ENCODE measurements at regions not wholly inside any gene's neighbourhood (a gene's known extent, or its start where the extent isn't known, plus 50 kb on each side); places are given as distances from the start of the nearest gene placed in this dataset.

GRCh38 chr5:152004095-152004494 is 79.4 kb upstream of the GLRA1 start:
- H4K20me1 ChIP-seq (ENCODE audit: insufficient read depth) = no peaks in the 10 kb centered on the region
- no peak overlapping the region for H3K4me3 ChIP-seq (replicated peaks in 1 of 2; ENCODE audit: low read depth in 1 of 2, low read length in 2 of 2)
- H3K9me3 ChIP-seq (ENCODE audit: control insufficient read depth in 1 of 2, insufficient read depth in 1 of 2, low read depth in 1 of 2, low read length in 2 of 2) = no peaks in the 10 kb centered on the region
- no peak overlapping the region for H3K27ac ChIP-seq (ENCODE audit: low read depth, low read length)
- TF ChIP-seq, protein P1, sequence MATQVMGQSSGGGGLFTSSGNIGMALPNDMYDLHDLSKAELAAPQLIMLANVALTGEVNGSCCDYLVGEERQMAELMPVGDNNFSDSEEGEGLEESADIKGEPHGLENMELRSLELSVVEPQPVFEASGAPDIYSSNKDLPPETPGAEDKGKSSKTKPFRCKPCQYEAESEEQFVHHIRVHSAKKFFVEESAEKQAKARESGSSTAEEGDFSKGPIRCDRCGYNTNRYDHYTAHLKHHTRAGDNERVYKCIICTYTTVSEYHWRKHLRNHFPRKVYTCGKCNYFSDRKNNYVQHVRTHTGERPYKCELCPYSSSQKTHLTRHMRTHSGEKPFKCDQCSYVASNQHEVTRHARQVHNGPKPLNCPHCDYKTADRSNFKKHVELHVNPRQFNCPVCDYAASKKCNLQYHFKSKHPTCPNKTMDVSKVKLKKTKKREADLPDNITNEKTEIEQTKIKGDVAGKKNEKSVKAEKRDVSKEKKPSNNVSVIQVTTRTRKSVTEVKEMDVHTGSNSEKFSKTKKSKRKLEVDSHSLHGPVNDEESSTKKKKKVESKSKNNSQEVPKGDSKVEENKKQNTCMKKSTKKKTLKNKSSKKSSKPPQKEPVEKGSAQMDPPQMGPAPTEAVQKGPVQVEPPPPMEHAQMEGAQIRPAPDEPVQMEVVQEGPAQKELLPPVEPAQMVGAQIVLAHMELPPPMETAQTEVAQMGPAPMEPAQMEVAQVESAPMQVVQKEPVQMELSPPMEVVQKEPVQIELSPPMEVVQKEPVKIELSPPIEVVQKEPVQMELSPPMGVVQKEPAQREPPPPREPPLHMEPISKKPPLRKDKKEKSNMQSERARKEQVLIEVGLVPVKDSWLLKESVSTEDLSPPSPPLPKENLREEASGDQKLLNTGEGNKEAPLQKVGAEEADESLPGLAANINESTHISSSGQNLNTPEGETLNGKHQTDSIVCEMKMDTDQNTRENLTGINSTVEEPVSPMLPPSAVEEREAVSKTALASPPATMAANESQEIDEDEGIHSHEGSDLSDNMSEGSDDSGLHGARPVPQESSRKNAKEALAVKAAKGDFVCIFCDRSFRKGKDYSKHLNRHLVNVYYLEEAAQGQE (IDR thresholded peaks at IDR 0.05; ENCODE audit: low read depth) = no peak
- TF ChIP-seq CBX3 (IDR thresholded peaks at IDR 0.05; ENCODE audit: low read depth) (no peak), FOSL1 (IDR thresholded peaks at IDR 0.05; ENCODE audit: low read depth) (no peak), MAX (IDR thresholded peaks at IDR 0.05) (no peak), ZNF274 (IDR thresholded peaks at IDR 0.05; ENCODE audit: low read depth, low read length) (no peak), TCF7L2 (IDR thresholded peaks at IDR 0.05; ENCODE audit: borderline replicate concordance, extremely low read depth, insufficient read depth, insufficient read length) (no peak), YY1 (IDR thresholded peaks at IDR 0.05; ENCODE audit: extremely low read depth, insufficient replicate concordance, low read depth, low read length) (no peak), POLR2A (IDR thresholded peaks at IDR 0.05; ENCODE audit: borderline replicate concordance, extremely low read depth, insufficient read depth, insufficient read length) (no peak), EZH2 (IDR thresholded peaks at IDR 0.05) (no peak), SP1 (IDR thresholded peaks at IDR 0.05; ENCODE audit: low read depth) (no peak), CEBPB (IDR thresholded peaks at IDR 0.05; ENCODE audit: low read depth) (no peak), JUND (IDR thresholded peaks at IDR 0.05) (no peak), SIN3A (IDR thresholded peaks at IDR 0.05; ENCODE audit: low read depth) (no peak), ELF1 (IDR thresholded peaks at IDR 0.05; ENCODE audit: borderline replicate concordance, low read depth) (no peak), RAD21 (IDR thresholded peaks at IDR 0.05; ENCODE audit: low read depth) (no peak), SRF (IDR thresholded peaks at IDR 0.05; ENCODE audit: low read depth) (no peak)
- TF ChIP-seq, protein P2, sequence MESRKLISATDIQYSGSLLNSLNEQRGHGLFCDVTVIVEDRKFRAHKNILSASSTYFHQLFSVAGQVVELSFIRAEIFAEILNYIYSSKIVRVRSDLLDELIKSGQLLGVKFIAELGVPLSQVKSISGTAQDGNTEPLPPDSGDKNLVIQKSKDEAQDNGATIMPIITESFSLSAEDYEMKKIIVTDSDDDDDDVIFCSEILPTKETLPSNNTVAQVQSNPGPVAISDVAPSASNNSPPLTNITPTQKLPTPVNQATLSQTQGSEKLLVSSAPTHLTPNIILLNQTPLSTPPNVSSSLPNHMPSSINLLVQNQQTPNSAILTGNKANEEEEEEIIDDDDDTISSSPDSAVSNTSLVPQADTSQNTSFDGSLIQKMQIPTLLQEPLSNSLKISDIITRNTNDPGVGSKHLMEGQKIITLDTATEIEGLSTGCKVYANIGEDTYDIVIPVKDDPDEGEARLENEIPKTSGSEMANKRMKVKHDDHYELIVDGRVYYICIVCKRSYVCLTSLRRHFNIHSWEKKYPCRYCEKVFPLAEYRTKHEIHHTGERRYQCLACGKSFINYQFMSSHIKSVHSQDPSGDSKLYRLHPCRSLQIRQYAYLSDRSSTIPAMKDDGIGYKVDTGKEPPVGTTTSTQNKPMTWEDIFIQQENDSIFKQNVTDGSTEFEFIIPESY (IDR thresholded peaks at IDR 0.05; ENCODE audit: extremely low read depth, insufficient replicate concordance, low read length) = no peak
- TF ChIP-seq, protein P3, sequence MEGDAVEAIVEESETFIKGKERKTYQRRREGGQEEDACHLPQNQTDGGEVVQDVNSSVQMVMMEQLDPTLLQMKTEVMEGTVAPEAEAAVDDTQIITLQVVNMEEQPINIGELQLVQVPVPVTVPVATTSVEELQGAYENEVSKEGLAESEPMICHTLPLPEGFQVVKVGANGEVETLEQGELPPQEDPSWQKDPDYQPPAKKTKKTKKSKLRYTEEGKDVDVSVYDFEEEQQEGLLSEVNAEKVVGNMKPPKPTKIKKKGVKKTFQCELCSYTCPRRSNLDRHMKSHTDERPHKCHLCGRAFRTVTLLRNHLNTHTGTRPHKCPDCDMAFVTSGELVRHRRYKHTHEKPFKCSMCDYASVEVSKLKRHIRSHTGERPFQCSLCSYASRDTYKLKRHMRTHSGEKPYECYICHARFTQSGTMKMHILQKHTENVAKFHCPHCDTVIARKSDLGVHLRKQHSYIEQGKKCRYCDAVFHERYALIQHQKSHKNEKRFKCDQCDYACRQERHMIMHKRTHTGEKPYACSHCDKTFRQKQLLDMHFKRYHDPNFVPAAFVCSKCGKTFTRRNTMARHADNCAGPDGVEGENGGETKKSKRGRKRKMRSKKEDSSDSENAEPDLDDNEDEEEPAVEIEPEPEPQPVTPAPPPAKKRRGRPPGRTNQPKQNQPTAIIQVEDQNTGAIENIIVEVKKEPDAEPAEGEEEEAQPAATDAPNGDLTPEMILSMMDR (IDR thresholded peaks at IDR 0.05 in 2 of 3, conservative IDR thresholded peaks at IDR 0.05 in 1 of 3; ENCODE audit: borderline replicate concordance in 1 of 3, insufficient read depth in 1 of 3, low read depth in 2 of 3, low read length in 2 of 3) = no peak
- CTCF ChIA-PET = no interaction called here
- H3K9me2 ChIP-seq (ENCODE audit: insufficient read depth) = no peaks in the 10 kb centered on the region
- no peak overlapping the region for H3K4me2 ChIP-seq (ENCODE audit: low read length)
- RAD21 ChIA-PET (ENCODE audit: low non-redundant PET in 1 of 2, low total read pairs in 2 of 2, uncharacterized antibody in 2 of 2, unreplicated experiment in 2 of 2) = no interaction called here
- no peaks in the 10 kb centered on the region for H3K79me2 ChIP-seq (ENCODE audit: insufficient read depth, low read length)
- no peaks in the 10 kb centered on the region for H3K4me1 ChIP-seq (ENCODE audit: control insufficient read depth in 1 of 2, insufficient read depth in 2 of 2, low read length in 2 of 2)
- no peak overlapping the region for H2AFZ ChIP-seq (ENCODE audit: low read depth, low read length, poor library complexity, severe bottlenecking)
- H3K9ac ChIP-seq (ENCODE audit: low read length) = no peak overlapping the region
- POLR2A ChIA-PET = no interaction called here
- peaks cover 13% of the 10 kb centered on the region for H3K27me3 ChIP-seq (ENCODE audit: insufficient read depth, low read length)
- ATAC-seq (no peak), DNase-seq (ENCODE audit: low read depth, low spot score) (no peak)
- intact Hi-C loops (cut with micrococcal nuclease) = no loop called here
- no TSS peak for BruUV-seq (replicated peaks)
- no peaks in the 10 kb centered on the region for H3K36me3 ChIP-seq (ENCODE audit: control insufficient read depth in 1 of 2, insufficient read depth in 2 of 2, low read length in 2 of 2)

Measured in HCT116 (cell line).